ENCODE measurements at regions not wholly inside any gene's neighbourhood (a gene's known extent, or its start where the extent isn't known, plus 50 kb on each side); places are given as distances from the start of the nearest gene placed in this dataset.
"Not testable (repeated sequence)": the region's sequence is repeated elsewhere in the genome, so short reads cannot be mapped to it uniquely, and the experiment has no call there.

- H3K4me3 ChIP-seq (ENCODE audit: control insufficient read depth in 1 of 2, extremely low read depth in 1 of 2, low read length in 1 of 2): no peak overlapping the region
- 88% methylated on average over 1 of the region's 1 CpG for WGBS (ENCODE audit: insufficient coverage)
- H3K36me3 ChIP-seq (ENCODE audit: control insufficient read depth in 2 of 2, extremely low read depth in 1 of 2, insufficient read depth in 1 of 2, low read length in 1 of 2): no peaks in the 10 kb centered on the region
- Mint-ChIP-seq H3K9me3 (peaks cover 0 to 17% (median 2%) of the 10 kb centered on the region in 3 donors), H3K36me3 (no peaks in the 10 kb centered on the region), H3K4me1 (no peaks in the 10 kb centered on the region), H3K4me3 (no peak overlapping the region), H3K27me3 (no peaks in the 10 kb centered on the region), H3K27ac (no peak overlapping the region)
- ChIA-PET POLR2A (no interaction called here), CTCF (no interaction called here)
- DNase-seq: no peak
- ATAC-seq (replicated peaks in 1 of 4): no peak
- no peaks in the 10 kb centered on the region for H3K4me1 ChIP-seq (ENCODE audit: control insufficient read depth in 1 of 2, extremely low read depth in 1 of 2, insufficient read depth in 2 of 2, low read length in 2 of 2)
- no peak overlapping the region for H3K27ac ChIP-seq (ENCODE audit: low read length)
- H3K27me3 ChIP-seq (replicated peaks in 1 of 2; ENCODE audit: control insufficient read depth in 2 of 2, extremely low read depth in 1 of 2, insufficient read depth in 2 of 2, low read length in 1 of 2): no peaks in the 10 kb centered on the region
- H3K9me3 ChIP-seq: no peaks in the 10 kb centered on the region
These were observed 507.4 kb downstream of the ETNK1 start for GRCh38 chr12:23132357-23132756.

- DNase-seq: no peak
- Histone ChIP-seq H3K4me1 (ENCODE audit: control insufficient read depth in 1 of 2, extremely low read depth in 1 of 2, insufficient read depth in 2 of 2, low read length in 2 of 2) (no peaks in the 10 kb centered on the region), H3K4me3 (ENCODE audit: control insufficient read depth in 1 of 2, extremely low read depth in 1 of 2, low read length in 1 of 2) (no peak overlapping the region), H3K36me3 (ENCODE audit: control insufficient read depth in 2 of 2, extremely low read depth in 1 of 2, insufficient read depth in 1 of 2, low read length in 1 of 2) (no peaks in the 10 kb centered on the region), H3K9me3 (no peaks in the 10 kb centered on the region), H3K27me3 (replicated peaks in 1 of 2; ENCODE audit: control insufficient read depth in 2 of 2, extremely low read depth in 1 of 2, insufficient read depth in 2 of 2, low read length in 1 of 2) (no peaks in the 10 kb centered on the region), H3K27ac (ENCODE audit: low read length) (no peak overlapping the region)
- Mint-ChIP-seq H3K27me3 (no peaks in the 10 kb centered on the region), H3K9me3 (peaks cover 0 to 17% (median 2%) of the 10 kb centered on the region in 3 donors), H3K27ac (no peak overlapping the region), H3K4me1 (no peaks in the 10 kb centered on the region), H3K4me3 (no peak overlapping the region), H3K36me3 (no peaks in the 10 kb centered on the region)
- 100% methylated on average over 1 of the region's 1 CpG for WGBS (ENCODE audit: insufficient coverage)
- CTCF ChIA-PET: no interaction called here
- POLR2A ChIA-PET: no interaction called here
- ATAC-seq (replicated peaks in 1 of 4): no peak
These were observed 508.5 kb downstream of the ETNK1 start for GRCh38 chr12:23133471-23133870.

GRCh38 chr12:23139026-23139425, 514.1 kb downstream of the ETNK1 start:
- no peak overlapping the region for H3K27ac Mint-ChIP-seq
- ATAC-seq (replicated peaks in 1 of 4) (no peak), DNase-seq (no peak)
- Histone ChIP-seq H3K9me3 (no peaks in the 10 kb centered on the region), H3K27ac (ENCODE audit: low read length) (no peak overlapping the region), H3K27me3 (replicated peaks in 1 of 2; ENCODE audit: control insufficient read depth in 2 of 2, extremely low read depth in 1 of 2, insufficient read depth in 2 of 2, low read length in 1 of 2) (no peaks in the 10 kb centered on the region), H3K36me3 (ENCODE audit: control insufficient read depth in 2 of 2, extremely low read depth in 1 of 2, insufficient read depth in 1 of 2, low read length in 1 of 2) (no peaks in the 10 kb centered on the region), H3K4me1 (ENCODE audit: control insufficient read depth in 1 of 2, extremely low read depth in 1 of 2, insufficient read depth in 2 of 2, low read length in 2 of 2) (no peaks in the 10 kb centered on the region), H3K4me3 (ENCODE audit: control insufficient read depth in 1 of 2, extremely low read depth in 1 of 2, low read length in 1 of 2) (no peak overlapping the region)
- POLR2A ChIA-PET: no interaction called here
- WGBS (ENCODE audit: insufficient coverage): 100% methylated on average over 2 of the region's 4 CpGs
- no peaks in the 10 kb centered on the region for H3K27me3 Mint-ChIP-seq
- peaks cover 2 to 12% (median 10%) of the 10 kb centered on the region in 3 donors for H3K9me3 Mint-ChIP-seq
- no peak overlapping the region for H3K4me3 Mint-ChIP-seq
- no peaks in the 10 kb centered on the region for H3K4me1 Mint-ChIP-seq
- CTCF ChIA-PET: no interaction called here
- no peaks in the 10 kb centered on the region for H3K36me3 Mint-ChIP-seq

GRCh38 chr12:23140710-23141109, 515.7 kb downstream of the ETNK1 start:
- ATAC-seq (replicated peaks in 1 of 4): no peak
- ChIA-PET CTCF (no interaction called here), POLR2A (no interaction called here)

GRCh38 chr12:23141335-23141734, 516.4 kb downstream of the ETNK1 start:
- Mint-ChIP-seq H3K9me3 (peaks cover 4 to 24% (median 10%) of the 10 kb centered on the region in 3 donors), H3K4me1 (no peaks in the 10 kb centered on the region), H3K4me3 (no peak overlapping the region), H3K27ac (no peak overlapping the region), H3K36me3 (no peaks in the 10 kb centered on the region), H3K27me3 (no peaks in the 10 kb centered on the region)
- H3K9me3 ChIP-seq: no peaks in the 10 kb centered on the region
- DNase-seq (no peak), ATAC-seq (replicated peaks in 1 of 4) (no peak)
- POLR2A ChIA-PET: no interaction called here
- no peaks in the 10 kb centered on the region for H3K27me3 ChIP-seq (replicated peaks in 1 of 2; ENCODE audit: control insufficient read depth in 2 of 2, extremely low read depth in 1 of 2, insufficient read depth in 2 of 2, low read length in 1 of 2)
- no peak overlapping the region for H3K27ac ChIP-seq (ENCODE audit: low read length)
- H3K4me1 ChIP-seq (ENCODE audit: control insufficient read depth in 1 of 2, extremely low read depth in 1 of 2, insufficient read depth in 2 of 2, low read length in 2 of 2): no peaks in the 10 kb centered on the region
- H3K36me3 ChIP-seq (ENCODE audit: control insufficient read depth in 2 of 2, extremely low read depth in 1 of 2, insufficient read depth in 1 of 2, low read length in 1 of 2): no peaks in the 10 kb centered on the region
- CTCF ChIA-PET: no interaction called here
- H3K4me3 ChIP-seq (ENCODE audit: control insufficient read depth in 1 of 2, extremely low read depth in 1 of 2, low read length in 1 of 2): no peak overlapping the region

More at GRCh38 chr12:23140710-23141109, 515.7 kb downstream of the ETNK1 start:
- no peak overlapping the region for H3K27ac Mint-ChIP-seq
- no peaks in the 10 kb centered on the region for H3K27me3 ChIP-seq (replicated peaks in 1 of 2; ENCODE audit: control insufficient read depth in 2 of 2, extremely low read depth in 1 of 2, insufficient read depth in 2 of 2, low read length in 1 of 2)
- DNase-seq: no peak
- no peak overlapping the region for H3K4me3 ChIP-seq (ENCODE audit: control insufficient read depth in 1 of 2, extremely low read depth in 1 of 2, low read length in 1 of 2)
- no peaks in the 10 kb centered on the region for H3K4me1 Mint-ChIP-seq
- H3K36me3 ChIP-seq (ENCODE audit: control insufficient read depth in 2 of 2, extremely low read depth in 1 of 2, insufficient read depth in 1 of 2, low read length in 1 of 2): no peaks in the 10 kb centered on the region
- H3K9me3 Mint-ChIP-seq: peaks cover 9 to 24% (median 10%) of the 10 kb centered on the region in 3 donors
- no peaks in the 10 kb centered on the region for H3K36me3 Mint-ChIP-seq
- H3K27me3 Mint-ChIP-seq: no peaks in the 10 kb centered on the region
- H3K27ac ChIP-seq (ENCODE audit: low read length): no peak overlapping the region
- H3K9me3 ChIP-seq: no peaks in the 10 kb centered on the region
- H3K4me3 Mint-ChIP-seq: no peak overlapping the region
- no peaks in the 10 kb centered on the region for H3K4me1 ChIP-seq (ENCODE audit: control insufficient read depth in 1 of 2, extremely low read depth in 1 of 2, insufficient read depth in 2 of 2, low read length in 2 of 2)

- H3K36me3 ChIP-seq (ENCODE audit: control insufficient read depth in 2 of 2, extremely low read depth in 1 of 2, insufficient read depth in 1 of 2, low read length in 1 of 2); H3K4me3 Mint-ChIP-seq; H3K27ac Mint-ChIP-seq; H3K4me1 ChIP-seq (ENCODE audit: control insufficient read depth in 1 of 2, extremely low read depth in 1 of 2, insufficient read depth in 2 of 2, low read length in 2 of 2); H3K27ac ChIP-seq (ENCODE audit: low read length); H3K27me3 ChIP-seq (replicated peaks in 1 of 2; ENCODE audit: control insufficient read depth in 2 of 2, extremely low read depth in 1 of 2, insufficient read depth in 2 of 2, low read length in 1 of 2); CTCF ChIA-PET; DNase-seq; H3K9me3 ChIP-seq; H3K4me1 Mint-ChIP-seq; POLR2A ChIA-PET; H3K36me3 Mint-ChIP-seq; H3K4me3 ChIP-seq (ENCODE audit: control insufficient read depth in 1 of 2, extremely low read depth in 1 of 2, low read length in 1 of 2); H3K27me3 Mint-ChIP-seq; ATAC-seq (replicated peaks in 1 of 4): not testable (repeated sequence)
- peaks cover 4 to 28% (median 10%) of the 10 kb centered on the region in 3 donors for H3K9me3 Mint-ChIP-seq
- WGBS (ENCODE audit: insufficient coverage): 87% methylated on average over 11 of the region's 15 CpGs
These were observed 521.1 kb downstream of the ETNK1 start for GRCh38 chr12:23146070-23146469.

GRCh38 chr12:23168459-23168858, 543.5 kb downstream of the ETNK1 start:
- DNase-seq: no peak
- Mint-ChIP-seq H3K36me3 (no peaks in the 10 kb centered on the region), H3K4me3 (no peak overlapping the region), H3K9me3 (peaks cover 0 to 3% (median under 1%) of the 10 kb centered on the region in 3 donors), H3K4me1 (no peaks in the 10 kb centered on the region), H3K27ac (no peak overlapping the region), H3K27me3 (no peaks in the 10 kb centered on the region)
- ChIA-PET POLR2A (no interaction called here), CTCF (no interaction called here)
- WGBS (ENCODE audit: insufficient coverage): no CpG with 5 or more reads among the region's 2 CpGs
- H3K4me3 ChIP-seq (ENCODE audit: control insufficient read depth in 1 of 2, extremely low read depth in 1 of 2, low read length in 1 of 2): no peak overlapping the region
- no peaks in the 10 kb centered on the region for H3K4me1 ChIP-seq (ENCODE audit: control insufficient read depth in 1 of 2, extremely low read depth in 1 of 2, insufficient read depth in 2 of 2, low read length in 2 of 2)
- ATAC-seq (replicated peaks in 1 of 4): no peak
- no peaks in the 10 kb centered on the region for H3K36me3 ChIP-seq (ENCODE audit: control insufficient read depth in 2 of 2, extremely low read depth in 1 of 2, insufficient read depth in 1 of 2, low read length in 1 of 2)
- H3K27ac ChIP-seq (ENCODE audit: low read length): no peak overlapping the region
- H3K27me3 ChIP-seq (replicated peaks in 1 of 2; ENCODE audit: control insufficient read depth in 2 of 2, extremely low read depth in 1 of 2, insufficient read depth in 2 of 2, low read length in 1 of 2): no peaks in the 10 kb centered on the region
- H3K9me3 ChIP-seq: no peaks in the 10 kb centered on the region

Data from T-cell (primary cell).